RWPE1 (cell line): ENCODE measurements at regions not wholly inside any gene's neighbourhood (a gene's known extent, or its start where the extent isn't known, plus 50 kb on each side); places are given as distances from the start of the nearest gene placed in this dataset.
A peak's percentile ranks its signal among the peaks of the same experiment; 100 is the strongest.

Source experiments
- CTCF ChIA-PET: fragments of 350-600 bp; sonication (Branson Sonifier 250); formaldehyde crosslinking; extraction: SDS; loops from one replicate; lab custom pipeline; 2021; lab: Yijun Ruan, JAX
- POLR2A ChIA-PET: fragments of 400-600 bp; formaldehyde crosslinking; extraction: SDS; loops from one replicate; lab custom pipeline; 2020; ENCODE audit warnings: antibody characterized with exemption; ENCODE audit not compliant: low non-redundant PET; lab: Yijun Ruan, JAX
- DNase-seq: peaks from one replicate; pipeline ENCODE4 v3.0.0; 2012; ENCODE audit warnings: low spot score
- H3K27ac ChIP-seq: fragments of 450-650 bp; 2 replicates; pipeline ENCODE4 v1.5.1; 2017
- TF ChIP-seq, protein P1 (sequence below): fragments of 450-650 bp; conservative IDR thresholded peaks from 2 replicates; pipeline ENCODE4 v1.5.1; 2017; ENCODE audit warnings: low read depth, mild to moderate bottlenecking

DNA sequence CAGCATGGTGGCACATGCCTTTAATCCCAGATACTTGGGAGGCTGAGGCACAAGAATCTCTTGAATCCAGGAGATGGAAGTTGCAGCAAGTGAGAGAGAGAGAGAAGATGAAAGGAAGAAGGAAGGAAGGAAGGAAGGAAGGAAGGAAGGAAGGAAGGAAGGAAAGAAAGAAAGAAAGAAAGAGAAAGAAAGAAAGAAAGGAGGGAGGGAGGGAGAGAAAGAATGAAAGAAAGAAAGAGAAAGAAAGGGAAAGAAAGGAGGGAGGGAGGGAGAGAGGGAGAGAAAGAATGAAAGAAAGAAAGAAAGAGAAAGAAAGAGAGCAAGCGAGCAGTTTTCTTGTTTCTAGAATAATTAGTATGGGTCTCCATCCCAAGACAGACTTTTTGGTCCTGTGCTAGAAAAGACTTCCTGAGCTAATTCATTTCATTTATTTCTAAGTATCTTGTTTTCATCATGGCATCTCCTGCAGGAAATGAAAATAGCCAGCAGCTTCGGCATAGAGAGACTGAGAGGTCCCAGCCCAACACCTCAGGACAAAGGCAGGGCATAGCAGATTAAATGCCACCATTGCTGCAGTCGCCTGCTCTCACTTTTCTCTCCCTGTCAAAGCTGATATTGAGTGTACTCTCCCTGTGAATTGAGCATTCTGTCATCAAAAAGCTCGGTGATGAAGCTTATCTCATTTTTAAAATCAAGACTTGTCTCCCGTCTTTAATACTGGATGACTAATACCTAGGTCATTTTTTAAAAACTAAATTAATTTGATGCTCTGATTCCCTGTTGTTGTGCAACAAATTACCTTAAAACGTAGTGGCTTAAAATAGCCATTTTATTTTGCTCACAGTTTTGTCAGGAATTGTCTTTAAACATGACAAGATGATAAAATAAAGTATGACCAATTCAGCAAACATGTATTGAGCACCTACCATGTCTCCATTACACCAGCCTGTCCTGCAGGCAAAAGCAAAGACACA is 91.8 kb upstream of the ADRA1B start:
- no peak for DNase-seq
- CTCF ChIA-PET = no interaction called here
- POLR2A ChIA-PET = no interaction called here
- no peak overlapping the region for H3K27ac ChIP-seq
- TF ChIP-seq, protein P1, sequence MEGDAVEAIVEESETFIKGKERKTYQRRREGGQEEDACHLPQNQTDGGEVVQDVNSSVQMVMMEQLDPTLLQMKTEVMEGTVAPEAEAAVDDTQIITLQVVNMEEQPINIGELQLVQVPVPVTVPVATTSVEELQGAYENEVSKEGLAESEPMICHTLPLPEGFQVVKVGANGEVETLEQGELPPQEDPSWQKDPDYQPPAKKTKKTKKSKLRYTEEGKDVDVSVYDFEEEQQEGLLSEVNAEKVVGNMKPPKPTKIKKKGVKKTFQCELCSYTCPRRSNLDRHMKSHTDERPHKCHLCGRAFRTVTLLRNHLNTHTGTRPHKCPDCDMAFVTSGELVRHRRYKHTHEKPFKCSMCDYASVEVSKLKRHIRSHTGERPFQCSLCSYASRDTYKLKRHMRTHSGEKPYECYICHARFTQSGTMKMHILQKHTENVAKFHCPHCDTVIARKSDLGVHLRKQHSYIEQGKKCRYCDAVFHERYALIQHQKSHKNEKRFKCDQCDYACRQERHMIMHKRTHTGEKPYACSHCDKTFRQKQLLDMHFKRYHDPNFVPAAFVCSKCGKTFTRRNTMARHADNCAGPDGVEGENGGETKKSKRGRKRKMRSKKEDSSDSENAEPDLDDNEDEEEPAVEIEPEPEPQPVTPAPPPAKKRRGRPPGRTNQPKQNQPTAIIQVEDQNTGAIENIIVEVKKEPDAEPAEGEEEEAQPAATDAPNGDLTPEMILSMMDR = no peak

DNA sequence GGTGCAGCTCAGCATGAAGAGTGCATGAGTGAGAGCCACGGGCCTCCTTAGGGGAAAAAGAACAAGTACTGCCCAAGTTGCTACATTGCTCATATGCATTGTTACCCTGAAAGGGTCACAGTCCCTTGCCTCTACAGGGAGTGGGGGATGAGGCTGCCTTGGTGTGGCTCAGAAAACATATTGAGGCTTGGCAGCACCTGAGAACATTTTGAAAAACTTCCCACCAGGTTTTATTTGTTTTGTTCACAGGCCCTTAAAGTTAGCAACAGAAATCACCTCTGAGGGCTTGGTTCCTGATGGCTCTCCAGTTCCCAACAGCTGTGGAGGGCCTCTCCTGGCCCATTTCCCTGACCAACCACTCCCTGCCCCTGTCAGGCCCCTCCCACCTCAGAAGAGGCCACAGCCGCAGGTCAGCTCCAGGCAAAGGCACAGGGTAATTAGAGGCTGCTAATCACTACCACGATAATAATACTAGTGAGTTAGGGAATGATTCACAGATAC is 90.7 kb upstream of the ADRA1B start:
- CTCF ChIA-PET = no interaction called here
- H3K27ac ChIP-seq = no peak overlapping the region
- POLR2A ChIA-PET = no interaction called here
- no peak for DNase-seq
- TF ChIP-seq, protein P1 = no peak

DNA sequence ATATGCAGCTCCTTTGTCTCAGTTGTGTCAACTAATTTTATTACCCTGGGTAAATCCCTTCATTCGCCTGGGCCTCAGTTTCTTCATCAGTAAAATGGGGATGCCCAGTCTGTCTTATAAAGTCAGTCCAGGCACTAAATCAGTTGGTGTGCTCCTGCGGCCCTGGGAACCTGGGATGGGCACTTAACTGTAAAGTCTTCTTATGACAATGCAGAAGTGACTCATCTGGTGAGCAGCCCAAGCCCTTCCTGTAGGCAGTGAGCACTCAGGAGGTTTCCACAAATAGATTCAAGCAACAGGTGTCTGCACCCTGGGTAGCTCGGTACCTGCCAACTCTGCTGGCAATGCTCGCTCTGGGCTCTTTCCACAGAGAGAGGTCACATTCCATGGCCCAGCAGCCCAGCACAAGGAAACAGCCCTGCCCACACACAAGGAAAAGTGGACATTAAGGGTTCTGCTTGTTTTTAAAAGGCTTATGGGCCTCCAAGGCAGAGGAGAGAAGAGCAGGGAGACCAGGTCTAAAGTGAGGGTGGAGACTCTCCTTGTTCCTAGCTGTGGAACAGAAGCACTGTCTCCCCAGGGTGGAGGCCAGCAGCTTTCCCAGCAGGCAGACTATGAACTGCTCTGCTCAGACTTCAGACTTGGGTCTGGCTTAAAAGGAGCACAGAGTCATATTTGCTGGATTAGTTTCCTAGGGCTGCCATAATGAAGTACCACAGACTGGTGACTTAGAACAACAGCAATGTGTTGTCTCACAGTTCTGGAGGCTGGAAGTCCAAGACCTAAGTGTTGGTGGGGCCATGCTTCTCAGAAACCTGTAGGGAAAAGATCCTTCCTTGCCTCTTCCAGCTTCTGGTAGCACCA is 89.7 kb upstream of the ADRA1B start:
- H3K27ac ChIP-seq = no peak overlapping the region
- CTCF ChIA-PET = interaction anchor here (0.6 kb wide), 1 partner anchor 20 kb away, joined by 3 read pairs; no protein-coding TSS in a partner anchor
- TF ChIP-seq, protein P1 = no peak
- peak; percentile 86 for DNase-seq
- POLR2A ChIA-PET = no interaction called here

DNA sequence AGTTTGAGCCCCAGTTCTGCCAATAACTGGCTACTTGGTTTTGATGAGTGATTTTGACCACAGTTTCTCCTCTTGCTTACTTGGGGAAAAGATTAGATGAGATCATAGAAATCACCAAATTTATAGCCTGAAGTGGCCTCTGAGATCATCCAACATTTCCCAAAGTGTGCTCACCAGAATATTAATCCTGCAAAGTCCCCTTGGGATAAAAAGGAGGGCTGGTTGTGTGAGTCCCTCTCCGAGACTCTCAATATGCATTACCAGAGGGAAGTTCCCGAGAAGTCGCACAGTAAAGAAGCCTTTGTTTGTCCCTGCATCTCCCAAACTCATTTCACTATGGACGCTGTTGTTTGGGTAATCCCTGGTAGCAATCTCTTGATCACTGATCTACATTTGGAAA is 88.4 kb upstream of the ADRA1B start:
- ChIA-PET CTCF (no interaction called here), POLR2A (no interaction called here)

DNA sequence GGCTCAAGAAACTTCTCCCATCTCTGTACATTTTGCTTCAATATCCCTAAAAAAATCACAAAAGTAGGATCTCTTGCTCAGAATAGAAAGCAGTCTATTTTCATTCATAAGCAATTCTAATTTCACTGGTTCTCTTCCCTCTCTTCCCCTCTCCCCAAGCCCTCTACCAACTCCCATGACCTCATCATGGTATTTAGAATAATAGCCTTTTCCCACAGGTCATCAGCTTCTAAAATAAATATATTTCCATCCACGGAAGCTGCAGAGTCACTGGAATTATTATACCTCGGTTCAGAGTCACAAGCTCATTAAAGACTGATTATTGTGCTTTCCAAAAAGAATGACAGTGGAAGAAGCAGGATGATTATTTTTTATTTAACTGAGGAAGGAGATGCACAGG is 84.2 kb upstream of the ADRA1B start:
- no peak for DNase-seq
- TF ChIP-seq, protein P1 = no peak
- ChIA-PET CTCF (interaction anchor here (0.5 kb wide), 1 partner anchor 442 kb away, joined by 3 read pairs; no protein-coding TSS in a partner anchor), POLR2A (no interaction called here)
- H3K27ac ChIP-seq = no peak overlapping the region

More for the DNA sequence above, 88.4 kb upstream of the ADRA1B start:
- H3K27ac ChIP-seq = no peak overlapping the region
- TF ChIP-seq, protein P1 = no peak
- no peak for DNase-seq

DNA sequence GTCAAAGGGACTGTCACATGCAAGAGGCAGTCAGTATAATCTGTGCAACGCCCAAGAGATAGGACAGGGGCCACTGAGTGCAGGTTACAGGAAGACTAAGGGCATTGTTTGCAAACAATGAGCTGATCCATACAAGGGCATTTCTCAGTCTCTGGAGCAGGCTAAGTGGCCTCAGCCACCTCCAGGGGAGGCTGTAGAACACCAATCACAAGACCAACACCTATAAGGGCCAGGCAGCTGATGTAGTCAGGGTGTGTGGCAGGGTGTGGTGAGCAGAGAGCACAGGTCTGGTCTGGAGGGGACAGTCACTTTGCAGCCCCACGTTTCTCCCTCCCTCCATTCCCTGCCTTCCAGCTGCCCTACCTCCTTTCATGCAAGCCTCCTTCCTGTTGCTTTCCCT is 83.2 kb upstream of the ADRA1B start:
- POLR2A ChIA-PET = no interaction called here
- H3K27ac ChIP-seq = no peak overlapping the region
- CTCF ChIA-PET = interaction anchor here (0.6 kb wide), 1 partner anchor 388 kb away, joined by 3 read pairs; no protein-coding TSS in a partner anchor
- no peak for DNase-seq
- TF ChIP-seq, protein P1 = no peak
